Mucosa of rectum (tissue), 2 donors: ENCODE measurements at regions not wholly inside any gene's neighbourhood (a gene's known extent, or its start where the extent isn't known, plus 50 kb on each side); places are given as distances from the start of the nearest gene placed in this dataset.
A peak's percentile ranks its signal among the peaks of the same experiment; 100 is the strongest.

ENCODE experiments used
- H3K27ac ChIP-seq, 2 donors: one replicate each; pipeline ENCODE4 v1.7.0; 2013; ENCODE audit warnings: inconsistent platforms in 2 of 2, low read depth in 2 of 2, low read length in 2 of 2
- H3K27me3 ChIP-seq, 2 donors: one replicate each; pipeline ENCODE4 v1.7.0; 2013; ENCODE audit warnings: low read length in 2 of 2; ENCODE audit not compliant: control insufficient read depth in 2 of 2, insufficient read depth in 2 of 2
- H3K36me3 ChIP-seq, 2 donors: one replicate each; pipeline ENCODE4 v1.7.0; 2013; ENCODE audit warnings: low read length in 2 of 2; ENCODE audit not compliant: control insufficient read depth in 2 of 2, insufficient read depth in 2 of 2
- H3K4me1 ChIP-seq, 2 donors: one replicate each; pipeline ENCODE4 v1.7.0; 2013; ENCODE audit warnings: low read length in 2 of 2, mild to moderate bottlenecking in 1 of 2; ENCODE audit not compliant: control insufficient read depth in 2 of 2, insufficient read depth in 2 of 2
- H3K4me3 ChIP-seq, 2 donors: one replicate each; pipeline ENCODE4 v1.7.0; 2013; ENCODE audit warnings: low read length in 2 of 2
- H3K9ac ChIP-seq, 2 donors: one replicate each; pipeline ENCODE4 v1.7.0; 2013; ENCODE audit warnings: low read length in 2 of 2, low read depth in 1 of 2, mild to moderate bottlenecking in 1 of 2
- H3K9me3 ChIP-seq, 2 donors: one replicate each; pipeline ENCODE4 v1.7.0; 2013; ENCODE audit warnings: low read length in 2 of 2; ENCODE audit not compliant: control insufficient read depth in 2 of 2
- donor health status: healthy.
- donor health status: Normal muscosa, but diverticular disease.

DNA sequence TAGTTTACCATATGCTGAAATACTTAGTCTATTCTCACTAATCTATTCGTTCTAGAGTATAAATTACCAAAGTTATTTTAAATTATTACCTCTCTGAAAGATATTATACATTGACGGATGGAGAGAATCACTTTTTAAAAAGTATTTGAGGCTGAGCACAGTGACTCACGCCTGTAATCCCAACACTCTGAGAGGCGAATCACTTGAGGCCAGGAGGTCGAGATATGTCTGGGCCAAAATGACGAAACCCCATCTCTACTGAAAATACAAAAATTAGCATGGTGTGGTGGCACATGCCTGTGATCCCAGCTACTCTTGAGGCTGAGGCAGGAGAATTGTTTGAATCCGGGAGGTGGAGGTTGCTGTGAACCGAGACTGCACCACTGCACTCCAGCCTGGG, 64.0 kb upstream of the SPATA31C2 start:
- Histone ChIP-seq H3K27me3 (no peaks in the 10 kb centered on the region), H3K9me3 (no peaks in the 10 kb centered on the region), H3K36me3 (no peaks in the 10 kb centered on the region), H3K4me1 (peaks cover 0 to 2% of the 10 kb centered on the region in 2 donors), H3K27ac (no peak overlapping the region), H3K4me3 (no peak overlapping the region), H3K9ac (no peak overlapping the region)

DNA sequence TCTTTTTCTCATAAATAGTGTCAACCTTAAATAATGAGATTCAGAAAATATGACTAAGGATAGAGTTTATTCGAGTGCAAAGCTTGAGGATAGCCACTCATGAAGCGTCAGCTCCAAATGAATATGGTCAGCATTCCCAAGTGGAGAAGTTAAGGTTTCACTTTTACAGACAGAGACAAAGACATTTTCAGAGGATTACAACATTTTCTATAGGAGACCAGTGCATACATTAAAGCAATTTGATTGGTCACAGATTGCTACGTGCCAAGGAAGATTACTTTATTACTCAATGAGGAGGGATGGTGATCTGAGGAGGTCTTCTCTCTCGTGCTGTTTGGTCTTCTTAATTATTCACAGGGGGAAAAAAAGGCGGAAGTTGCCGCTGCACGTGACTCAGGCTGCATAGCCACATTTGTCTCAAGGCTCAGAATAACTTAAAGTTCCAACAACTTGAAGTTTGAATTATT, 60.1 kb upstream of the SPATA31C2 start:
- H3K27ac ChIP-seq, result no peak overlapping the region
- peak overlapping the region in 1 of 2 donors; percentile 47 for H3K9ac ChIP-seq
- H3K27me3 ChIP-seq, result no peaks in the 10 kb centered on the region
- peaks cover 0 to 2% of the 10 kb centered on the region in 2 donors for H3K4me1 ChIP-seq
- no peaks in the 10 kb centered on the region for H3K36me3 ChIP-seq
- peak overlapping the region; percentile 58 to 59 for H3K4me3 ChIP-seq
- H3K9me3 ChIP-seq, result no peaks in the 10 kb centered on the region

DNA sequence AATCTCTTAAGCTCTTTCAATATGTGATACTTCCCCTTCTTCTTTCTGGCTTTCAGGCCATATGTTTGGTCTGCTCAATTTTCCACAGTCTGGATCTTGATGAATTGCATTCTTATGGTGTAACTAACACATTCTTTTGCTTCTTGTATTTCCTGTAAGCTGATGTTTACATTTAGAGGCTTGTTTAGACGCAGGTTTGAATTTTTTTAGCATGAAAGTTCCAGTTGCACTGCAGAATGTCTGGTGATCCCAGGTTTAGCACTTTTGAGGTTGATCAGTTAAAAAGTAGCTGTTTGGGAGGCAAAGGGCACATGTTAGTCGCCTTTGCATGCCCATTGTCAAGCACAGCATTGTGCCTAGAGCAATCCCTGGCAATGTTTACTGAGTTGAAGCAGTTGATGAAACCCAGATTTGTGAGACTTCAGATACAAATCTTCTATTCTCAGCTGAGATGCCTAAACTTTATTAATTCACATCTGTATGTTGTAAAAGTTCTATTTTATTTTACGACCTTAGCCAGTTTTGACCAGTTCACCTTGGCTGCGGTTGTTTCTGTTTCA, 59.6 kb upstream of the SPATA31C2 start:
- Histone ChIP-seq H3K27me3 (no peaks in the 10 kb centered on the region), H3K27ac (peak overlapping the region in 1 of 2 donors; percentile 19), H3K9ac (peak overlapping the region in 1 of 2 donors; percentile 47), H3K4me3 (peak overlapping the region; percentile 58 to 59), H3K4me1 (peaks cover 0 to 2% of the 10 kb centered on the region in 2 donors), H3K9me3 (no peaks in the 10 kb centered on the region), H3K36me3 (no peaks in the 10 kb centered on the region)

DNA sequence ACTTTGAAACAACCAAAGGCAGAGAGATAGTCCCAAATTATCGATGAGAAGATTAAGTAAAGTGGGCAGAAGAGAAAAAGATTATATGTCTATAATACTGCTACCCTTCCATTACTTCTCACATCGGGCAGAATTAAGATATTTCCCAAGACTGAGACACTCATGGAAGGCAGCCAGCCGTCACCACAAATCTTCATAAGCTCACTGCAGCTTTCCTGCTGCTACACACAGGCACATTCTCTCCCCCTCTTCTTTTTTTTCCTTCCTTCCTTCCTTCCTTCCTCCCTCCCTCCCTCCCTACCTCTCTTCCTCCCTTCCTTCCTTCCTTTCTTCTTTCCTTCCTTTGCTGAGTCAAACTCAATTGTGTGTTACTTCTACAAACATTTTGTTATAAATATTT, 58.7 kb upstream of the SPATA31C2 start:
- H3K4me1 ChIP-seq, result peaks cover 0 to 2% of the 10 kb centered on the region in 2 donors
- H3K27ac ChIP-seq, result no peak overlapping the region
- no peaks in the 10 kb centered on the region for H3K9me3 ChIP-seq
- no peaks in the 10 kb centered on the region for H3K36me3 ChIP-seq
- H3K4me3 ChIP-seq, result no peak overlapping the region
- H3K9ac ChIP-seq, result no peak overlapping the region
- H3K27me3 ChIP-seq, result no peaks in the 10 kb centered on the region

DNA sequence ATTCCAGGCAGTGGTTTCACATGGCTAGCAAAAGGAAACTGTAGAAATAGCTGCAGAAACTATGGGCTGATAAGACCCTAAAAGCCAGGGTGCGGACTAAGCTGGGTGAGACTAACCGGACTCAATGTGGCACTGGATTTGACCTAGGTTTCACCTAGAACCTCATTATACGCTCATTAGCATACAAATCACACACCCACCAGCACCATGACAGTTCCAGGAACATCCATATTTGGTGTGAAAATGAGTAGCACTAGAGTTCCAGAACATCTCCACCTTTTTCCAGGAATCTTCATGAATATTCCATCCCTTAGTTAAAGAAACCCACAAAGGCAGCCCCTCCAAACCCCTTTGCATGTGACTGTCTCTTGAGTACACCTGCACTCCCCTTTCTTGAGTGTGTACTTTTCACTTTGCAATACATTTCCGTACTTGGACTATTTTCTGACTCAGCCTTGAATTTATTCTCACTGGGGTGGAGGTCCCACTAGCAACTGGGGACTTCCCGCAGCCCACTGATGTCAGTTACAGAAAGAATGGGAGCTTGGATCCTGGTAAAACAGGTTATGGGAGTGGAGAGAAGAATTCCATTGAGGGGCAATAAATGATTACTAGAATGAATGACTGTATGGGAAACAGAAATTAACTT, 58.0 kb upstream of the SPATA31C2 start:
- no peak overlapping the region for H3K27ac ChIP-seq
- H3K36me3 ChIP-seq, result no peaks in the 10 kb centered on the region
- peaks cover 0 to 2% of the 10 kb centered on the region in 2 donors for H3K4me1 ChIP-seq
- H3K27me3 ChIP-seq, result no peaks in the 10 kb centered on the region
- H3K9me3 ChIP-seq, result no peaks in the 10 kb centered on the region
- H3K9ac ChIP-seq, result no peak overlapping the region
- H3K4me3 ChIP-seq, result no peak overlapping the region

DNA sequence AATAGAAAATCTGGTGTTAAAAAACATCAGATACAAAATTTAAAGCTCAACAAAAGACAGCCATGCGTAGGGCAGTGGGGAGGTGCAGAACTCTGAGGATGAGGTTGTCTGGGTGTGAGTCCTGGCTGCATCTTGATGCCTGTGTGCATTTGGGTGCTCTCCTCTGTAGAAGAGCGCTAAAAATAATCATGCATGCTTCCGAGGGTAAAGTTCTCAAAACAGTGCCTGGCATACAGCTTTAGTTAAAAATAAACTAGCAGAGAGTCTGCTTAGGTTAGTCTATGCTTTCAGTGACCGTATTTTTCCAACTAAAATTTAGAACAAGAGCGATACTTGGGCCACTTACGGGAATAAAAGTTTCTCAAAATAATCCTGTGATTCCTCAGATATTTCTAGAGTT, 55.5 kb upstream of the SPATA31C2 start:
- no peak overlapping the region for H3K4me3 ChIP-seq
- H3K4me1 ChIP-seq, result peaks cover 0 to 2% of the 10 kb centered on the region in 2 donors
- no peaks in the 10 kb centered on the region for H3K27me3 ChIP-seq
- no peak overlapping the region for H3K27ac ChIP-seq
- no peak overlapping the region for H3K9ac ChIP-seq
- H3K36me3 ChIP-seq, result no peaks in the 10 kb centered on the region
- H3K9me3 ChIP-seq, result no peaks in the 10 kb centered on the region

DNA sequence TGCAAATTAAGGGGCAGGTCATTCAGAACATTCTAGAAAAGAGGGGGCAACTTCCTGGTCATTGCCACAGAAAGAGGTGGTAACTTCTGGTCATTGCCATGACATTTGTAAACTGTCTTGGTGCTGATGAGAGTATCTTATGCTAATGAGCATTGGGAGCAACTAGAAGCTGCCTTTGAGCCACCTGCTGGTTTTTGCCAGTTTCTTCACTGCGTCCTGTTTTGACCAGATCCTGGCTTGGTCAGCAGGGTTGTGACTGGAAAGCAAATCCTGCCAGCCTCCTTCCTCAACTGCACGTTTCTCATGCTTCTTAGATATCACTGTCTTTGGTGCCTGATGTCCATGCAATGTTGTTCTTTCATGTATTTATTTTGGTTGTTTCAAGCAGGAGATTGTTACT, 53.2 kb upstream of the SPATA31C2 start:
- H3K27me3 ChIP-seq, result no peaks in the 10 kb centered on the region
- H3K27ac ChIP-seq, result no peak overlapping the region
- H3K4me3 ChIP-seq, result no peak overlapping the region
- no peaks in the 10 kb centered on the region for H3K4me1 ChIP-seq
- no peaks in the 10 kb centered on the region for H3K9me3 ChIP-seq
- no peak overlapping the region for H3K9ac ChIP-seq
- no peaks in the 10 kb centered on the region for H3K36me3 ChIP-seq

DNA sequence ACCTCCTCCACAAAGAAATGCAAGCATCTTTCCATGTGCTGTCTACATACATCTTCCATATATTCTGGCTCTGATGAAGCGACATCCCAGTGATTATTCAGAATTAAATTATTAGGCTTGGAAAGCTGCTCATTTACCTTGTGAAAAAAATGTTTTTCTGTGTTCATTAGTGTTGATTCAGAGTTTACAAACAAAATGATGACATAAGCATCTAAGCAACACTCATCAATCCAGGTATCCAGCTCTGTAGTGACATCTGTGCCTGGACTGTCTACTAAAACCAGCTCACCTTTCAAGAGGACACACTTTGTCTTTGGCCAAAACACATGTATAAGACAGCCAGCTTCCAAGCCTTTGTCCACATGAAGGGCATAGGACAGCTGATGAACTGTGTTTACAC, 51.1 kb upstream of the SPATA31C2 start:
- Histone ChIP-seq H3K36me3 (no peaks in the 10 kb centered on the region), H3K4me3 (no peak overlapping the region), H3K9me3 (no peaks in the 10 kb centered on the region), H3K4me1 (no peaks in the 10 kb centered on the region), H3K9ac (no peak overlapping the region), H3K27me3 (no peaks in the 10 kb centered on the region), H3K27ac (no peak overlapping the region)
